ENCODE measurements at regions not wholly inside any gene's neighbourhood (a gene's known extent, or its start where the extent isn't known, plus 50 kb on each side); places are given as distances from the start of the nearest gene placed in this dataset.

DNA sequence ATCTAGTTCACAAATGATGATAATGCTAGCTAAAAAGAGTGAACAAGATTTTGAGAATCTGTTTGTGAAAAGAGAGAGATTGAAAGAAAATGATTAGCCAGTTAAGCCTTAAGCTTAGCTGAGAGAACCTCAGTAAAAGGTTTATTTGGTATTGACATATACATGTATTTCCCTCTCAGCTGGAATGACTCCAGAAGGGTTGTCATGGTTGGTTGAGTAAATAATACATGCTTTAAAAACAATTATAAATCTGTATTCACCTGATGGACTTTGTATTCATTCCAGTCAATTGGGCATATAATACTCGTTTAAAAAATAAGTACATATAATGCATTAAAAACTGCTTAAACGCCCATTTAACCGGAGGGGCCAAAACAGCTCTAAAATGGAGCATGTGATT, 181.4 kb downstream of the GRB14 start:
- Histone ChIP-seq H3K27ac (no peak overlapping the region), H3K27me3 (no peaks in the 10 kb centered on the region), H3K4me1 (no peaks in the 10 kb centered on the region), H3K4me3 (no peak overlapping the region), H3K9me3 (replicated peaks) (no peaks in the 10 kb centered on the region), H3K36me3 (no peaks in the 10 kb centered on the region)
- DNase-seq, result no peak

DNA sequence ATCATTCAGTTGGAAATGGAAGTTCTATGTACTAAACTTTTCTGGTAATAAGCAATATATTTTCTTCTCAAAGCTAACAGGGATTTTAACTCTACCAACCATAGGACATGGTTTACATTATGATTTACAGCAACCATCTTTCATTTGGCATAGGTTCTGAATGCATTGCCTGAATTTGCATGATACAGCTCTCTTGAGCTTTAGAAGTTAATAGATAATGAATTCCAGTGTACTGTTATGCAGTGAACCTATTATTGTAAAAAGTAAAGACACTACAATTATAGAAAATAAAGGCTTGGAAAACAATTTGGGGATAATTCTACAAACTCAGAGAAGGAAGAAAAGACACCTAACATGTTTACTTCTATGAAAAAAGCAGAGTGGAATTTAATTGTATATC, 182.0 kb downstream of the GRB14 start:
- Histone ChIP-seq H3K4me1 (no peaks in the 10 kb centered on the region), H3K9me3 (replicated peaks) (no peaks in the 10 kb centered on the region), H3K4me3 (no peak overlapping the region), H3K27me3 (no peaks in the 10 kb centered on the region), H3K36me3 (no peaks in the 10 kb centered on the region), H3K27ac (no peak overlapping the region)
- no peak for DNase-seq

DNA sequence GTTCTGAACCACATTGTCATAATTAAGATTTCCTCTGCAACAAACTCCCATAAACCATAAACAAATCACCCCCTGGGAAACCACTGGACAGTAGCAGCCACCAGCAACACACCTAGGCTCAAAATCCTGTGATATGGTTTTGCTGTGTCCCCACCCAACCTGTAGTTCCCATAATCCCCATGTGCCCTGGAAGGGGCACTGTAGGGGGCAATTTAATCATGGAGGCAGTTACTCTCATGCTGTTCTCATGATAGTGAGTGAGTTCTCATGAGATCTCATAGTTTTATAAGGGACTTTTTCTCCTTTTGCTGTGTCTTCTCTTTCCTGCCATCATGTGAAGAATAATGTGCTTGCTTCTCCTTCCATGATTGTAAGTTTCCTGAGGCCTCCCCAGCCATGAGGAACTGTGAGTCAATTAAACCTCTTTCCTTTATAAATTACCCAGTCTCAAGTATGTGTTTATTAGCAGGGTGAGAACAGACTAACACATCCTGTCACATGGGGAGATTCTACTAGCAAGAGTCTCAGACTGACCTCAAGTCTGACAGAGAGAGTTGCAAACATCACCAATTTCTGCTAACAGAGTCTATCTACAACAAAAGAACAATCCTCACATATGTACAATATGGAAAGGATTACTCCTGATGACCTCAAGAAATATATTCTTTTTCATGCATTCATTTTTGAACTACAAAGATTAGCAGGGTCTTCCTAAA, 182.6 kb downstream of the GRB14 start:
- Histone ChIP-seq H3K27me3 (no peaks in the 10 kb centered on the region), H3K36me3 (no peaks in the 10 kb centered on the region), H3K27ac (no peak overlapping the region), H3K4me1 (no peaks in the 10 kb centered on the region), H3K9me3 (replicated peaks) (no peaks in the 10 kb centered on the region), H3K4me3 (no peak overlapping the region)
- no peak for DNase-seq

DNA sequence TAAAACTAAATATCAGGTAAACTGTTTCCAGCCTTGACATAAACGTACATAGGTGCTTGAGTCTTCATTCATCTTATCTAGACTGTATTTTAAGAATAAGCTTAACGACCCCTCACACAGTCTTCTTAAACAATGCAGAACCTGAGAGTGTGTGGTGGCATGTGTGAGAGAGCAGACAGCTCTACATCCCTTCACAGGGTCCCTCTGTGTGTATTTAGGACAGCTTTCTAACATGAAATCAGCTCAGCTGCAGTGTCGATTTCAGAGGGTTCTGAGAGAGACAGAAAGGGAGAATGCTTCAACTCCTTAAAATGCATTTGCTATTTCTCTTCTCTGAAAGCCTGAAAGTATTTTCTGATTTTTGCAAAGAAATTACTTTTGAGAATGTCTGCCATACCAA, 185.2 kb downstream of the GRB14 start:
- no peaks in the 10 kb centered on the region for H3K4me1 ChIP-seq
- H3K27ac ChIP-seq, result no peak overlapping the region
- no peaks in the 10 kb centered on the region for H3K9me3 ChIP-seq (replicated peaks)
- no peaks in the 10 kb centered on the region for H3K36me3 ChIP-seq
- H3K4me3 ChIP-seq, result no peak overlapping the region
- DNase-seq, result no peak
- 0 out of 2 replicates have a peak, but pooled peaks cover 3% of the 10 kb centered on the region for H3K27me3 ChIP-seq

DNA sequence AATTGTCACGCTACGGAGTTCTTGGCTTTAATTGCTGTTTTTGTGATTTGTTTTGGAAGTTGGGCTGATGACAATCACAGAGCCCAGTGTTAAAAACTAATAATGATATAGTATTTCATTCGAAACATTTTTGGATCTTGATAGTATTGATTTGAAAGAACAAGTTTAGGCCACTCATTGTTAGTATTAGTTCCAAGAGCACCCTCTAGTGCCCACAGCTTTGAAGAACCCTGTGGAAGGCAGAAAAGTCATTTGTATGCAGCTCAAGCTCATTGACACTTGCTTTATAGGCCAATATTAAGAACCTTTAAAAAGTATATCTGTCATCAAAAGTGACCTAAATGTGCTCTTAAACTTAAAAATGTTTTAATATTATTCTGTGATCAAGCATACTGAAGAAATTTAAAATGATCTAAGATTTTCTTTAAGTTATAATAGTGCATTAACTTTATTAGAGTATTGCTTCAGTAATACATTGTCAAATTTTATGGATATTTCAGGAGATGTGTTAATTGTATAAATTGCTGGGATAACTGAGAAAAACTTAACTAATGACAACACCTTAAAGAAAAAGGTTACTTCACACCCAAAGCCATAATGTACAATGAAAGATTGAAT, 191.0 kb downstream of the GRB14 start:
- Histone ChIP-seq H3K27me3 (peaks cover 7% of the 10 kb centered on the region; the same call in 1 of the 2 replicates), H3K4me1 (no peaks in the 10 kb centered on the region), H3K36me3 (no peaks in the 10 kb centered on the region), H3K27ac (no peak overlapping the region), H3K9me3 (replicated peaks) (no peaks in the 10 kb centered on the region), H3K4me3 (no peak overlapping the region)
- DNase-seq, result peak; percentile 9 to 57

- H3K9me3 ChIP-seq (replicated peaks), result no peaks in the 10 kb centered on the region
- no peak overlapping the region for H3K4me3 ChIP-seq
- H3K27me3 ChIP-seq, result peaks cover 7% of the 10 kb centered on the region; the same call in 1 of the 2 replicates
- H3K27ac ChIP-seq, result no peak overlapping the region
- H3K36me3 ChIP-seq, result no peaks in the 10 kb centered on the region
- no peaks in the 10 kb centered on the region for H3K4me1 ChIP-seq
- DNase-seq, result no peak
Observed at GRCh38 chr2:164429354-164429753, 191.9 kb downstream of the GRB14 start.

DNA sequence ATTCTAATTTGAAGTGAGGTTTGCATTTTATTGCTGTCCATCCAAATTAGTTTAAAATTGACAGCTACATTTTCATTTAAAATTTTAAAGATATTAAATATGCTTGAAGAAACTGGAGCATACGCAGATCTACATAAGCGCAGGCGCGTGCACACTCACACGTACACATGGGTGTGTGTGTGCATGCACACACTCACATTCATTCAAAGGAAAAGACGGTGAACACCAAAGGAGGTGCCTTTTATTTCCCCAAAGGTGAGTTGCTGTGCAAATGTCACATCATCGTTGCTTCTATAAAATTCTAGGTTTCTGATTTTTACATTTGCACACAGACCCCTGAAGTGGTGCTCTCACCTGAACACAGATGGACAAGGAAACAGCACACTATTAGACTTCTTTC, 194.2 kb downstream of the GRB14 start:
- H3K27me3 ChIP-seq, result peaks cover 7% of the 10 kb centered on the region; the same call in 1 of the 2 replicates

DNA sequence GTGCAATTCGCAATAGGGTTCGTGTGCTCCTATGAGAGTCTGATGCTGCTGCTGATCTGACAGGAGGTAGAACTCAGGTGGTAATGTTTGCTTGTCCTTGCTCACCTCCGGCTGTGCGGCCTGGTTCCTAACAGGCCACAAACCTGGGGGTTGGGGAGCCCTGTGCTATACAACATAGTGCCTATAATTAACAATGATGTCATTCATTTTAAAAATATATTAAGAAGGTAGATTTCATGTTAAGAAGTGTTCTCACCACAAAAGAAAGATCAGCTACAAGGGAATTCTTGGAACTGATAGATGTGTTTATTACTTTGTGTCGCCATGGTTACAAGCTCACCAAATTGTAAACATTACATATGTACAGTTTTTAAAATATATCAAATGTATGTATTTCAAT, 200.5 kb downstream of the GRB14 start:
- Histone ChIP-seq H3K27me3 (no peaks in the 10 kb centered on the region), H3K27ac (no peak overlapping the region), H3K9me3 (replicated peaks) (no peaks in the 10 kb centered on the region), H3K4me1 (no peaks in the 10 kb centered on the region), H3K36me3 (no peaks in the 10 kb centered on the region), H3K4me3 (no peak overlapping the region)
- no peak for DNase-seq

More for the DNA sequence above, 194.2 kb downstream of the GRB14 start:
- H3K4me3 ChIP-seq, result no peak overlapping the region
- H3K27ac ChIP-seq, result no peak overlapping the region
- no peaks in the 10 kb centered on the region for H3K36me3 ChIP-seq
- DNase-seq, result no peak
- no peaks in the 10 kb centered on the region for H3K4me1 ChIP-seq
- no peaks in the 10 kb centered on the region for H3K9me3 ChIP-seq (replicated peaks)

DNA sequence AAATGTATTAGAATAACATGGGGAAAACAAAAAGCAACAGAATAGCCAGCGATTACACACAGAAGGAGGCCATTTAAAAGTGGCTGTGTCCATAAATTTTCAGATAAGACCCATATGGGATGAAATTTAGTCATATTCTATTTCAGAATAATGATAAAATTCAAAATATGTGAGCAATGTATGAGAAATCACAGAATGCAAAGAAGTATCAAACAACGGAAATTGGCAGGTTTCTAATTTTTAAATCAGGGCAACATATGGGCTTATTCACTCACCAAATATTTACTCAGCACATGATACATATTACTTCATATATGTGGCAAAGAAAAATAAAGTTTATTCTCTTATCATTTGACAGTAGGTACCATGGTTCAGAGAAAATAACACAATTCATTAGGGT, 208.5 kb downstream of the GRB14 start:
- Histone ChIP-seq H3K27me3 (no peaks in the 10 kb centered on the region), H3K4me3 (no peak overlapping the region), H3K36me3 (no peaks in the 10 kb centered on the region), H3K4me1 (no peaks in the 10 kb centered on the region), H3K27ac (no peak overlapping the region), H3K9me3 (replicated peaks) (no peaks in the 10 kb centered on the region)
- DNase-seq, result no peak

GRCh38 chr2:164389411-164389810, 231.9 kb downstream of the GRB14 start:
- no peaks in the 10 kb centered on the region for H3K4me1 ChIP-seq
- H3K9me3 ChIP-seq (replicated peaks), result no peaks in the 10 kb centered on the region
- no peak overlapping the region for H3K27ac ChIP-seq
- peaks cover 3% of the 10 kb centered on the region; the same call in 1 of the 2 replicates for H3K27me3 ChIP-seq
- H3K4me3 ChIP-seq, result no peak overlapping the region
- no peaks in the 10 kb centered on the region for H3K36me3 ChIP-seq
- DNase-seq, result no peak

GRCh38 chr2:164388511-164388910, 232.8 kb downstream of the GRB14 start:
- Histone ChIP-seq H3K4me1 (no peaks in the 10 kb centered on the region), H3K4me3 (no peak overlapping the region), H3K9me3 (replicated peaks) (no peaks in the 10 kb centered on the region), H3K27me3 (peaks cover 3% of the 10 kb centered on the region; the same call in 1 of the 2 replicates), H3K27ac (no peak overlapping the region), H3K36me3 (no peaks in the 10 kb centered on the region)
- peak; percentile 22 to 27 for DNase-seq

DNA sequence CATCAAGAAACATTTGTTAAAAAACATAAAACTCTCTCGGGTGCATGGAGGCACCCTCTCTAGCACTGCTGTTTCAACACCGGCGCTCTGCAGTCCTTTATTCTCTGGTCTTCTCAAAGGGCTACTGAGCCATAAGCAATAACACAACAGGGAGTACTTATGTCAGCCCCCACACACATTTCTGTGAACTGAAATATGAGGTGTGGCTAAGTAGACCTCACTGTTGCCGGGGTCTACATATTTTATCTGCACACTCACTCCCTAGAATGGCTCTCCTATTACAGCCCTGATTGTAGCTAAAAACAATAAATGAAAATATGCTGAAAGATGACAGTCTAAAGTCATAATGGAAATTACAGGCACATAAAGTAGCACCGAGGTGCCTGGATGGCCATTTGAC, 235.1 kb downstream of the GRB14 start:
- DNase-seq, result no peak
- no peaks in the 10 kb centered on the region for H3K9me3 ChIP-seq (replicated peaks)

DNA sequence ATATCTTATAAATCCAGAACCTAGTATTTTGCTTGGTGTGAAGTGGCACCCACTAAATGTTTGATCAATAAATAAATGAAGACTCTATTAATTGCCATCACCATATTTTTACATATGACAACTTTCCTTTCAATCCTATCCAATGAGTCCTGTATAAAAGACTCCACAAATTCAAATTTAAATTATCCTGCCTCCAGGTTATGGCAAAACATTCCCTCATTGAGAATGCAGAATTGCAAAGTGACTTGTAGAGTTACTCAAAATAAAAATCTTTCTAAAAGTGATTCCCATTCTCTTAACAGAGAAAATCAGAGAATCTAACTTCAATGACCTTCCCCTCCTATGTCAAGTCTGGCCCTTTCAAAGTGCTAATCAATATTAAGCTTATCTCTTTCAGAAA, 236.8 kb downstream of the GRB14 start:
- Histone ChIP-seq H3K27ac (no peak overlapping the region), H3K4me3 (no peak overlapping the region), H3K4me1 (no peaks in the 10 kb centered on the region), H3K27me3 (no peaks in the 10 kb centered on the region), H3K36me3 (no peaks in the 10 kb centered on the region), H3K9me3 (replicated peaks) (no peaks in the 10 kb centered on the region)
- no peak for DNase-seq

More for the DNA sequence above, 235.1 kb downstream of the GRB14 start:
- Histone ChIP-seq H3K4me3 (no peak overlapping the region), H3K36me3 (no peaks in the 10 kb centered on the region), H3K27me3 (peaks cover 3% of the 10 kb centered on the region; the same call in 1 of the 2 replicates), H3K4me1 (no peaks in the 10 kb centered on the region), H3K27ac (no peak overlapping the region)

DNA sequence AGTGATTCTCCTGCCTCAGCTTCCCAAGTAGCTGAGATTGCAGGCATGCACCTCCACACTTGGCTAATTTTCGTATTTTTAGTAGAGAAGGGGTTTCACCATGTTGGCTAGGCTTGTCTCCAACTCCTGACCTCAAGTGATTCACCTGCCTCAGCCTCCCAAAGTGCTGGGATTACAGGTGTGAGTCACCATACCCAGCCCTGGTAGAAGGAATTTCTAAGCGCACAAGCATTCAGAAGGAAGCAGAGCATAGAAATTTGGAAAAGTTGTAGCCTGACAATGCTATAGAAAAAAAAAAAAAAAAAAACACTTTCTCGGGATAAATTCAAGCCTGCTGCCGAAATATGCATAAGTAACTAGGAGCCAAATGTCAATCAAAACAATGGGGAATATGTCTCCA, 249.4 kb downstream of the GRB14 start:
- no peaks in the 10 kb centered on the region for H3K9me3 ChIP-seq (replicated peaks)
- H3K27ac ChIP-seq, result no peak overlapping the region
- no peaks in the 10 kb centered on the region for H3K36me3 ChIP-seq
- DNase-seq, result no peak
- H3K27me3 ChIP-seq, result no peaks in the 10 kb centered on the region
- H3K4me3 ChIP-seq, result no peak overlapping the region
- H3K4me1 ChIP-seq, result no peaks in the 10 kb centered on the region

GRCh38 chr2:164369366-164369765, 251.9 kb downstream of the GRB14 start:
- Histone ChIP-seq H3K4me1 (no peaks in the 10 kb centered on the region), H3K36me3 (no peaks in the 10 kb centered on the region), H3K27me3 (no peaks in the 10 kb centered on the region), H3K9me3 (replicated peaks) (no peaks in the 10 kb centered on the region), H3K27ac (no peak overlapping the region), H3K4me3 (no peak overlapping the region)
- no peak for DNase-seq

DNA sequence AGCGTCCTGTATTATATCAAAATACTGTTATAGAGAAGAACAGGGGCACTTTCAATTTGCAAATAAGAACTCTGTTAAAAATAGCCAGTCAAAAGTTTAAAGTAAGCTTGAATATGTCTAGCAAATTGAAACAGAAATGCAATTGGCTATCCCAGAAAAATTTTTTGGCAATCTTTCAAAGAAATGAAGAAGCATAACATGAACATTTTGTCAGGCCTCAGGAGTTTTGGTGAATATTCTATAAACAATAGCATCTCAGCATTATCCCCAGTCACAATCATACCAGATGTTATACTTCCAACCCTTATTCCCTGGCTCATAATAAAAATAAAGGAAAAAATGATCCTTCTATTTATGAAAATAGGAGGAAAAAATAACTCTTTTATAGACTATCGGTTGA, 252.4 kb downstream of the GRB14 start:
- H3K9me3 ChIP-seq (replicated peaks), result no peaks in the 10 kb centered on the region
- H3K4me3 ChIP-seq, result no peak overlapping the region
- no peak overlapping the region for H3K27ac ChIP-seq
- no peaks in the 10 kb centered on the region for H3K27me3 ChIP-seq
- no peaks in the 10 kb centered on the region for H3K4me1 ChIP-seq
- H3K36me3 ChIP-seq, result no peaks in the 10 kb centered on the region
- DNase-seq, result no peak

All from SJCRH30 (cell line).